Lung (tissue), 11 donors: ENCODE measurements at regions not wholly inside any gene's neighbourhood (a gene's known extent, or its start where the extent isn't known, plus 50 kb on each side); places are given as distances from the start of the nearest gene placed in this dataset.

ENCODE experiments used
- ATAC-seq: fragments of 200-7000 bp; cut with Tn5 transposase; one replicate; pipeline ENCODE4 v1.9.1; 2020; ENCODE audit warnings: moderate number of reproducible peaks; ENCODE audit not compliant: insufficient read depth, low FRiP score
- DNase-seq, 3 donors: peaks; one replicate each; pipeline ENCODE4 v3.0.0-alpha.2; 2013 to 2017
- H3K27ac ChIP-seq, 2 donors: one replicate each; pipeline ENCODE4 v1.5.1; 2013; ENCODE audit warnings: mild to moderate bottlenecking in 2 of 2, moderate library complexity in 2 of 2, control low read depth in 1 of 2, inconsistent platforms in 1 of 2, low read depth in 1 of 2, low read length in 1 of 2
- H3K27me3 ChIP-seq, 3 donors: one replicate each; pipeline ENCODE4 v1.5.1; 2013; ENCODE audit warnings: low read length in 2 of 3; ENCODE audit not compliant: control insufficient read depth in 3 of 3, insufficient read depth in 3 of 3
- H3K36me3 ChIP-seq, 4 donors: one replicate each; pipeline ENCODE4 v1.5.1; 2013; ENCODE audit warnings: low read length in 4 of 4, mild to moderate bottlenecking in 1 of 4, moderate library complexity in 1 of 4; ENCODE audit not compliant: control insufficient read depth in 4 of 4, insufficient read depth in 4 of 4
- H3K4me1 ChIP-seq, 5 donors: one replicate each; pipeline ENCODE4 v1.5.1; 2013; ENCODE audit warnings: low read length in 5 of 5, mild to moderate bottlenecking in 2 of 5, moderate library complexity in 1 of 5; ENCODE audit not compliant: control insufficient read depth in 5 of 5, insufficient read depth in 5 of 5
- H3K4me3 ChIP-seq: one replicate; pipeline ENCODE4 v1.5.1; 2013; ENCODE audit warnings: mild to moderate bottlenecking, control low read depth, moderate library complexity
- H3K9ac ChIP-seq, 2 donors: one replicate each; pipeline ENCODE4 v1.5.1; 2013; ENCODE audit warnings: low read length in 2 of 2, control low read depth in 1 of 2; ENCODE audit not compliant: insufficient read depth in 1 of 2
- H3K9me3 ChIP-seq, 4 donors: one replicate each; pipeline ENCODE4 v1.5.1; 2013; ENCODE audit warnings: low read length in 3 of 4, mild to moderate bottlenecking in 1 of 4, moderate library complexity in 1 of 4; ENCODE audit not compliant: control insufficient read depth in 4 of 4, insufficient read depth in 3 of 4
- CTCF ChIP-seq: IDR thresholded peaks from 2 replicates; pipeline ENCODE4 v1.5.1; 2012; ENCODE audit warnings: mild to moderate bottlenecking; ENCODE audit errors: control extremely low read depth, extremely low read depth
- WGBS, 2 donors: extraction: QIAGEN DNeasy Blood & Tissue Kit; methylation state at CpG; one replicate each; pipeline ENCODE4 v1.1.7; 2013; 5-methylcytosine and 5-hydroxymethylcytosine counted together
- donor health status: control.
- donor health status: control.
- donor health status: Bipolar disorder and iron deficiency.
- donor health status: healthy.
- donor health status: DM: yes; HTN: yes; CAD: no.

- 14 to 28% methylated on average over 9 of the region's 9 CpGs for WGBS, 2 donors
- Histone ChIP-seq H3K27ac (peak overlapping the region in 1 of 2 donors; percentile 26), H3K4me1 (peaks cover 0 to 5% (median 0%) of the 10 kb centered on the region in 5 donors), H3K4me3 (no peak overlapping the region), H3K36me3 (no peaks in the 10 kb centered on the region), H3K9me3 (no peaks in the 10 kb centered on the region), H3K9ac (no peak overlapping the region), H3K27me3 (no peaks in the 10 kb centered on the region)
- peak; percentile 38 for ATAC-seq
- no peak for TF ChIP-seq CTCF
- peak in 1 of 3 donors; percentile 33 for DNase-seq
Observed at GRCh38 chr9:72464857-72465592, 56.4 kb upstream of the TMC1 start.

- TF ChIP-seq CTCF = no peak
- DNase-seq = no peak
- Histone ChIP-seq H3K36me3 (no peaks in the 10 kb centered on the region), H3K4me3 (no peak overlapping the region), H3K9me3 (no peaks in the 10 kb centered on the region), H3K4me1 (peaks cover 0 to 5% (median 0%) of the 10 kb centered on the region in 5 donors), H3K9ac (no peak overlapping the region), H3K27me3 (no peaks in the 10 kb centered on the region), H3K27ac (no peak overlapping the region)
- 68 to 73% methylated on average over 2 of the region's 2 CpGs for WGBS, 2 donors
- no peak for ATAC-seq
Observed at GRCh38 chr9:72462340-72462739, 59.1 kb upstream of the TMC1 start.

DNA sequence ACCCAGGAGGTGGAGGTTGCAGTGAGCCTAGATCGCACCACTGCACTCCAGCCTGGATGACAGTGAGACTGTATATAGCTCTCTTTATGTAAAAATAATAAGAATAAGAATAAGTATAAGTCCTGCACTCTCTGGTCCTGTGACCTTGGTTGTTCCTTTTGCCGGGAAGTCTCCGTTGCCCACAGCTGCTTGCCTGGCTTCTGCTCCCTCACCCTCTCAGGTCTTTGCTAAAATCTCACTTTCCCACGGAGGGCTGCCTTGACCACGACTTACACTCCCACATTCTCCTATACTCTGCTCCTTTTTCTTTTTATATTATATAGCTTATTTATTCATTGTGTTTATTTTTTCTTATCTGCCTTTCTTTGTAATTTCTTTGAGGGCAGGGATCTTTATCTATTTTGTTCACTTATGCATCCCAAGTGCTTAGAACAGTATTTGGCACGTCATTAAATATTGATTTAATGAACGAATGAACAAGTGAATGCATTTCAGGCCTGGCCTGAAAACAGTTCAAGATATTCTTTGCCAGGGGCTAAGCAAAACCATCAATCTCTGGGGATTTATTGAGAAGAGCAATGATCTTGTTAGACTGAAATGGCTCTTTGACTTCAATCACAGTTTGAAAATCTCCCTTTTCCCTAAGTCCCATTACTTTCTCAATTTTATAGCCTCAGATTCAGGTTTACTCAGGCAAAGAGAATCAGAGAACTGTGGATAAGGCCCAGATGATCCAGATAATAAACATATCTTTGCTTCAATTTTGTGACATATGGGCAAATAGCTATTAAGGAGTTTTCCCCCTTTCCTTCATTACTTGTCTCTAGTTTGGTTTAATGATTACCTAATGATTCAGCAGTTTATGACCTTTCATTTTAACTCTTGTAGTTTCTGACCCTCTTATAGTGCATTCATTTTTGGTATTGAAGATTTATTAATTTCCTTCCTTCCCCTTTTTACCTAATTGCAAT is 60.8 kb upstream of the TMC1 start:
- no peaks in the 10 kb centered on the region for H3K27me3 ChIP-seq
- no peaks in the 10 kb centered on the region for H3K9me3 ChIP-seq
- H3K27ac ChIP-seq = no peak overlapping the region
- no peak overlapping the region for H3K9ac ChIP-seq
- H3K36me3 ChIP-seq = no peaks in the 10 kb centered on the region
- peaks cover 0 to 5% (median 0%) of the 10 kb centered on the region in 5 donors for H3K4me1 ChIP-seq
- no peak for TF ChIP-seq CTCF
- ATAC-seq (no peak), DNase-seq (no peak)
- 80 to 91% methylated on average over 7 of the region's 7 CpGs for WGBS, 2 donors
- no peak overlapping the region for H3K4me3 ChIP-seq
